Neutrophil (primary cell): ENCODE measurements at regions not wholly inside any gene's neighbourhood (a gene's known extent, or its start where the extent isn't known, plus 50 kb on each side); places are given as distances from the start of the nearest gene placed in this dataset.

ENCODE experiments used
- H3K27ac ChIP-seq: fragments of 200-600 bp; sonication (generic); 2 replicates; pipeline ENCODE4 v1.5.1; 2016; ENCODE audit warnings: mild to moderate bottlenecking, moderate library complexity
- H3K27me3 ChIP-seq: fragments of 200-600 bp; sonication (generic); 2 replicates; pipeline ENCODE4 v1.6.0; 2016; ENCODE audit warnings: mild to moderate bottlenecking
- H3K36me3 ChIP-seq: fragments of 200-600 bp; sonication (generic); 2 replicates; pipeline ENCODE4 v1.5.1; 2017
- H3K4me1 ChIP-seq, 2 experiments: fragments of 200-600 bp in 1 of 2; sonication (generic) in 1 of 2; 1 replicate in 1 of 2; 2 replicates in 1 of 2; pipeline versions ENCODE4 v1.5.1 to v1.6.1; 2013 to 2016; ENCODE audit warnings: low read depth in 1 of 2, low read length in 1 of 2, mild to moderate bottlenecking in 1 of 2, moderate library complexity in 1 of 2; ENCODE audit not compliant: control insufficient read depth in 1 of 2, insufficient read depth in 1 of 2
- H3K4me3 ChIP-seq, 2 experiments: fragments of 200-600 bp in 1 of 2; sonication (generic) in 1 of 2; 1 replicate in 1 of 2; 2 replicates in 1 of 2; pipeline ENCODE4 v1.5.1; 2013 to 2016; ENCODE audit warnings: low read depth in 1 of 2, low read length in 1 of 2, mild to moderate bottlenecking in 1 of 2, moderate library complexity in 1 of 2
- H3K9me3 ChIP-seq: fragments of 200-600 bp; sonication (generic); 2 replicates; pipeline ENCODE4 v1.5.1; 2016
- CTCF ChIP-seq: fragments of 200-600 bp; sonication (generic); IDR thresholded peaks from 2 replicates; pipeline ENCODE4 v1.5.1; 2016; ENCODE audit warnings: antibody characterized with exemption

GRCh38 chr7:18128846-18129245 lies 101.2 kb upstream of the PRPS1L1 start:
- Histone ChIP-seq H3K4me1 (no peaks in the 10 kb centered on the region), H3K4me3 (no peak overlapping the region), H3K36me3 (no peaks in the 10 kb centered on the region), H3K27me3 (no peaks in the 10 kb centered on the region), H3K27ac (no peak overlapping the region), H3K9me3 (no peaks in the 10 kb centered on the region)
- no peak for TF ChIP-seq CTCF

GRCh38 chr7:18132811-18133210 lies 105.2 kb upstream of the PRPS1L1 start:
- no peak for TF ChIP-seq CTCF
- Histone ChIP-seq H3K27me3 (no peaks in the 10 kb centered on the region), H3K36me3 (no peaks in the 10 kb centered on the region), H3K27ac (no peak overlapping the region), H3K9me3 (no peaks in the 10 kb centered on the region), H3K4me3 (no peak overlapping the region), H3K4me1 (no peaks in the 10 kb centered on the region)

GRCh38 chr7:18133921-18134320 lies 106.3 kb upstream of the PRPS1L1 start:
- no peaks in the 10 kb centered on the region for H3K27me3 ChIP-seq
- H3K27ac ChIP-seq = no peak overlapping the region
- no peaks in the 10 kb centered on the region for H3K36me3 ChIP-seq
- no peak for TF ChIP-seq CTCF
- no peaks in the 10 kb centered on the region for H3K9me3 ChIP-seq
- no peaks in the 10 kb centered on the region for H3K4me1 ChIP-seq
- no peak overlapping the region for H3K4me3 ChIP-seq

- no peak for TF ChIP-seq CTCF
- H3K27ac ChIP-seq = no peak overlapping the region
- peaks cover 14 to 22% of the 10 kb centered on the region in 2 experiments for H3K4me1 ChIP-seq
- no peaks in the 10 kb centered on the region for H3K36me3 ChIP-seq
- H3K27me3 ChIP-seq = no peaks in the 10 kb centered on the region
- H3K4me3 ChIP-seq = no peak overlapping the region
- H3K9me3 ChIP-seq = no peaks in the 10 kb centered on the region
Measured at GRCh38 chr7:18140943-18141342, 113.3 kb upstream of the PRPS1L1 start.

GRCh38 chr7:18144166-18144565 lies 116.5 kb upstream of the PRPS1L1 start:
- H3K9me3 ChIP-seq = no peaks in the 10 kb centered on the region
- no peaks in the 10 kb centered on the region for H3K27me3 ChIP-seq
- no peak overlapping the region for H3K4me3 ChIP-seq
- H3K36me3 ChIP-seq = no peaks in the 10 kb centered on the region
- peaks cover 14 to 22% of the 10 kb centered on the region in 2 experiments for H3K4me1 ChIP-seq
- TF ChIP-seq CTCF = no peak
- peak overlapping the region; percentile 54 for H3K27ac ChIP-seq

GRCh38 chr7:18145160-18145559 lies 117.5 kb upstream of the PRPS1L1 start:
- Histone ChIP-seq H3K9me3 (no peaks in the 10 kb centered on the region), H3K4me1 (peaks cover 14 to 22% of the 10 kb centered on the region in 2 experiments), H3K4me3 (no peak overlapping the region), H3K27me3 (no peaks in the 10 kb centered on the region), H3K36me3 (no peaks in the 10 kb centered on the region), H3K27ac (peak overlapping the region; percentile 54)
- no peak for TF ChIP-seq CTCF
